T-helper 22 cell (primary cell): ENCODE measurements at regions not wholly inside any gene's neighbourhood (a gene's known extent, or its start where the extent isn't known, plus 50 kb on each side); places are given as distances from the start of the nearest gene placed in this dataset.
"Not testable (repeated sequence)": the region's sequence is repeated elsewhere in the genome, so short reads cannot be mapped to it uniquely, and the experiment has no call there.

Experiments
- DNase-seq: peaks from one replicate; pipeline ENCODE4 v3.0.0-alpha.2; 2020; ENCODE audit warnings: low read depth

- no peak for DNase-seq
Measured at GRCh38 chr2:8121022-8121825, 560.6 kb upstream of the ID2 start.

- no peak for DNase-seq
Measured at GRCh38 chr2:8121826-8122513, 559.9 kb upstream of the ID2 start.

- no peak for DNase-seq
Measured at GRCh38 chr2:8122520-8122919, 559.3 kb upstream of the ID2 start.

- no peak for DNase-seq
Measured at GRCh38 chr2:8123464-8123863, 558.4 kb upstream of the ID2 start.

- DNase-seq, result no peak
Measured at GRCh38 chr2:8125741-8126711, 555.8 kb upstream of the ID2 start.

GRCh38 chr2:8126783-8127182 lies 555.1 kb upstream of the ID2 start:
- no peak for DNase-seq

- not testable (repeated sequence) for DNase-seq
Measured at GRCh38 chr2:8131423-8131822, 550.4 kb upstream of the ID2 start.

- no peak for DNase-seq
Measured at GRCh38 chr2:8132351-8132831, 549.5 kb upstream of the ID2 start.

GRCh38 chr2:8132879-8133278 lies 549.0 kb upstream of the ID2 start:
- no peak for DNase-seq

GRCh38 chr2:8133363-8133762 lies 548.5 kb upstream of the ID2 start:
- no peak for DNase-seq

- DNase-seq, result no peak
Measured at GRCh38 chr2:8133913-8134472, 547.9 kb upstream of the ID2 start.

- DNase-seq, result no peak
Measured at GRCh38 chr2:8134473-8134932, 547.4 kb upstream of the ID2 start.

- DNase-seq, result no peak
Measured at GRCh38 chr2:8134985-8135682, 546.7 kb upstream of the ID2 start.

GRCh38 chr2:8137801-8138200 lies 544.1 kb upstream of the ID2 start:
- DNase-seq, result no peak

- no peak for DNase-seq
Measured at GRCh38 chr2:8138525-8138922, 543.3 kb upstream of the ID2 start.

GRCh38 chr2:8138923-8139667 lies 542.8 kb upstream of the ID2 start:
- no peak for DNase-seq

GRCh38 chr2:8139668-8140200 lies 542.1 kb upstream of the ID2 start:
- DNase-seq, result no peak

- no peak for DNase-seq
Measured at GRCh38 chr2:8141079-8141707, 540.7 kb upstream of the ID2 start.

GRCh38 chr2:8141780-8142179 lies 540.1 kb upstream of the ID2 start:
- no peak for DNase-seq

GRCh38 chr2:8142461-8142860 lies 539.4 kb upstream of the ID2 start:
- no peak for DNase-seq
